DMS153 (cell line): ENCODE measurements at regions not wholly inside any gene's neighbourhood (a gene's known extent, or its start where the extent isn't known, plus 50 kb on each side); places are given as distances from the start of the nearest gene placed in this dataset.
"Not testable (repeated sequence)": the region's sequence is repeated elsewhere in the genome, so short reads cannot be mapped to it uniquely, and the experiment has no call there.

Experiments
- DNase-seq: peaks from one replicate; lab custom pipeline; 2025; lab: John Stamatoyannopoulos, UW

DNA sequence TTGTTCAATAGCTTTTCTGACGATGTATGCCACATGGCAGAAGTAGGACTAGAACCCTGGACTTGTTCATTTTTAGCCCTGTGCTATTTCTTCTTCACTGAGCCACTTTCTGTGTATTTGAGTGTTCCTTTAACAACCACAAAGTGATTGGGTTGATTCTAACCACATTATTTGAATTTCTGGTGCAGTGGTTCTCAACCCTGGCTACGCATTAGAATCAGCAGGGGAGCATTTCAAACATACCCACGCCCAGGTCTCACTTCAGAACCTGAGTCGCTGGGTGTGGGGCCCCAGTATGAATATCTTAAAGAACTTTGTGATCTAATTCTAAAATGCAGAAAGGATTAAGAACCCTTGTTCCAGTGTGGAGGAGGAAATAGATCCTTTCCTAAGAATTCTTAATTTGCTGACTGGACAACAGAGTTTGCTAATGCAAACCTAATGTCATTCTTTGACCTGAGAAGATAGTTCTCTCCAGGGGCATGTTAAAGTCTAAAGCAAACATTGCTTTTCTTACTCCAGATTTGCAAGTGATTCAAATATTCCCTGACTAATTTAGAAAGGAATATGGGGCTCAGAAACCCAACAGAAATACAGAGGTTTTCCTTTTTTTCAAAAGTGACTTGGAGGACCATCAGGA, 75.4 kb upstream of the GDNF start:
- DNase-seq: no peak

DNA sequence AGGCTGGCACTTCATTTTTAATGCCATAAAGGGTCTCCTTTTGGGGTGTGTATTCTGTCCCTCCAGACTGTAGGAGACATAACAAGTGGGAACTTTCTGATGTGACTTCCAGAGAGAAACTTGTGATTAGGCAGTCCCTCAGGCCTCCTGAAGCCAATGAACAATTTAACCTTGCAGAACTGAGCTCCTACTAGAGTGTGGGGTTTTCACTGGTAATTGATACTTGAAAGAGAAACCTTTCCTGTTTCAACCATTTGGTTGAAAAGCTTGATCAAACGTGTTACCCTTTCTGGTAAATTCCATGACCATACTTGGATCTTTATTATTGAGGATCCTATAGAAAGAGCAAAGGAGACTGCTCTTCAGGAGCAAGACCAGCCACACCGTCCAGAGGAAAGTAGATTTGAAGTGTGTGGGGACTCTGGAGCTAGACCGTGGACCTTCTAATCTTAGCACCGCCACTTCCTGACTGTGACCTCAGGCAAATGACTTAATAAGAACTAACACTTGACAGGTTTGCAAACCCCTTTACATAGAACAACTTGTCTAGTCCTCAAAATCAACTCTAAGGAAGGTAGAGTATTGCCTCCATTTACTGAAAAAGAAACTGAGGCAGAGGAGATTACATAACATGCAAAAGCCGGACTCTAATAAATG, 69.9 kb upstream of the GDNF start:
- DNase-seq: not testable (repeated sequence)

DNA sequence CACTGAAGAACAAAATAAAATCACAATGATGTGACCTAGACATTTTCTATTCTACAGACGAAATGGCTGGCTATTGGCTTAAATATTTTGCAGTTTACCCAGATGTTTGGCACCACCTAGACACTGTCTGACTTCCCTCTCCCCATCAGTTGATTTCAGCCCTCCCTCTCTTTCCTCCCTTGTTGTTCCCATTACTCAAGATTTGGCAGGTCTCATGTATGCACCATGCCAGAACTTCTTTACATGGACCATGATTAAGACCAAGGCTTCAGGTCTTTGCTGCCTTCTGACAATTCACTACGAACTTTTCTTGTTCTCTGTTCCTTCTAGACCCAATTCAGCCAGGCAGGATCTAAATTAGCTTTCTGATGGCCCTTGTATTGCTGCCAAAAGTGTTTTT, 66.6 kb upstream of the GDNF start:
- DNase-seq: no peak

DNA sequence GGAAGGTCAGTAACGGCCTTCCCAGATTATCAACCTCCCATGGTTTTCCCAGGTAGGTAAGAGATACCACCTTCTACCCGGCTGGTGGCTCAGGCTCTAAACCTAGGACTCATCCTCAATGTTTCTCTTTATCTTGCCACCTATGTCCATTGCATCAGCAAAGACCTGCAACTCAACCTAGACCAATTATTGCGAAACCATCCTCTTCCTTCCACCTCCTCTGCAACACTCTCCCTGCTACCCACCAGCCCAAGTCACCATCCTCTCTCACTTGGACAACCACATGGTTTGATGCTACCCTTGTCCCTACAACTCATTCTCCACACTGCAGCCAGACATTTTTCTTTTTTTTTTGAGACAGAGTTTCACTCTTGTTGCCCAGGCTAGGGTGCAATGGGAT, 65.4 kb upstream of the GDNF start:
- no peak for DNase-seq

DNA sequence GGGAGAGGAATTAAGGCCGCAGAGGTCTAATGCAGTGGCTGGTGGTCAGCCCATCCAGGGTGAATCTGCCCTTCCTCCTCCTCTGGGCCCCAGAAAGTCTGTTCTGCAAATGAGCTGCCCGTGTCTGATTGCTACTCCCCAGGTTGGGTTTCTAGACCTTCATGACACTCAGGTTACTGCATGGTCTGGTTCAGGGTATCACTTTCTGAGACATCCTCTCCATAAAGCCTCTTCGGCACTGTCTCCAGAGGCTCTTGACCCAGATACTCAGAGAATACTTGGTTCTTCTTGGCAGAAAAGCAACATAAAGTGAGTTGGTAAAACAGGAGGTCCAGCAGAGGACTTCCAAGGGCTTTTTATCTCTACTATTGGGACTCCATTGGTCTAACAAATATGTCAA, 62.5 kb upstream of the GDNF start:
- no peak for DNase-seq

DNA sequence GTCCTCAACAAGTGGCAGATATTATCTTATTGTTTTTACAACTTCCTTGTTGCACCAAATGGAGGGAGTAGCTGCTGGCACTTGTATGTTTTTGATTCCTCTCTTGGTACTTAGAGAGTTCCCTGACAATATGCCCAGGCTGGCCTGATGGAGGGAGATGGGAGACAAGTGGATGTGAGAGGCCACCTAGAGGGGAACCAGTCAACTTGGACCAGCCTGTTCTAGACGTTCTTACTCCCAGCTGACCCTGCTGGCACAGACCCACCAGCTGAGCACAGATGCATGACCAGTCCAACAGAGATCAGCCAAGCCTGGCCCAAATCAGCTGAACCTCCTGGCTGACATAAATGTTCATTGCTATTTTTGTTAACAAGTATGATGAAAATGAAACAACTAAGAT, 60.9 kb upstream of the GDNF start:
- peak; percentile 24 for DNase-seq

DNA sequence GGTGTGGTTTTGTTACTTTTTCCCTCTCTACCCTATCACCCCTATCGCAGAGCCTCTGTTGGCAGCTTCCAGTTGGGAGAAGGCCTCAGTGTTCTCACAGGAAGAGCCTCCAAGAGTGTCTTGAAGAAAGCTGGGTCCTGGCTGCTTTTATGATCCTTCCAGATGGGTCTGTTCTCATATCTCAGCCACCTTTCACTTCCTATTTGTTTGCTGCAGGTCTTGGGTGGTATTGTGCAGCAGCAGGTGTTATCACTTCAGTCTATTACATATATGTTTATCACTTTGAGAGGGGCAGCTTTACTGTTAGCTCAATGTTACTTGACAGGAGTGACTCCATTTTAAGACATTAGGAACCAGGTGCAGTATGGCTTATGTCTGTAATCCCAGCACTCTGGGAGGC, 59.2 kb upstream of the GDNF start:
- no peak for DNase-seq

DNA sequence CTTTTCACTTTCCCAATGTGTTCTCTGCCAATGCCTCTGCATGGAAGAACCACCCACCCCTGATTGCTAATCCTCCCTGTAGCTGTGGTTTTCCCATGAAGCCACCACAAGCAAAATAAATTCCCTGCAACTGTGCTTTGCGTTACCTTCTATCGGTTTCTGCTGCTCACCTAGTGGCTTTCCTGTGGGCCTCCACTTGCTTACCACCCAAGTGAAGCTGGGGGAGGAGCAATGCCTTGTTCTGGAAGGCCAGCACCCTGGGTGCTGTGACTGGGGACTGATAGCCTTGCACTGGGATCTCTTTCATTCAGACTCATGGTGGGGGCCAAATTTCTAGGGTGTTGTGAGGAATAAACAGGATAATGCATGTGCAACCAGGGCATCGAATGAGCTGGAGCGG, 56.3 kb upstream of the GDNF start:
- no peak for DNase-seq

DNA sequence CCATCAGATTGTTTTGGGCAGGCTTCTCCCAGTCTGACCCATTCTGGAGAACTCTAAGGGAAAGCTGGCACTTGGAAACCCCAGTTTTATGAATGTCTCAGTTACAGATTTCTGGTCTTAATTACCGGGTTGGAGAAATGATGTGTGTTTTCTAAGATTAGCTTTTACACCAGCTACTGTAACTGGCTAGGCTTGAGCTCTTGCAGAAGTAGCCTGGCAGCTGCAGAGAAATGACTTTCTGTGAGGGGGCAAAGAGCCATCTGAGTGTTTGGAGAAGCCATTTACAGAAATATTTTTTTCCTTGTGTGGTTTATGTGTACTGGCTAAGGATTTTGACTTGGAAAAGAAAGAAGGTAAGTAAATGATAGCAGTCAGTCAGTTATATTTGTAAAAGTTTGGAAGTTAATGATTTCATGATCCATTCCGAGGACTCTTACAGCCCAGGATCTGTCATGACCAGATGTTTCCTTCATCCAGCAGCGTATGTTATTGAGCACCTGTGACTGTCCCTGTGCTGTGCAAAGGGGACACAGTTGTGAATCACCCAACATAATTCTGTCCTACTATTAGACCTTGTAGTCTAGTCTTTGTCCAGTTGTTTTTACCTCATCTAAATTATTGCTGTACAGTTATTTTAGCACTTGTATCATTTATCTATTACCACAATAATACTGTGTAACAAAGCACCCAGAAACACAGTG, 53.7 kb upstream of the GDNF start:
- DNase-seq: no peak

DNA sequence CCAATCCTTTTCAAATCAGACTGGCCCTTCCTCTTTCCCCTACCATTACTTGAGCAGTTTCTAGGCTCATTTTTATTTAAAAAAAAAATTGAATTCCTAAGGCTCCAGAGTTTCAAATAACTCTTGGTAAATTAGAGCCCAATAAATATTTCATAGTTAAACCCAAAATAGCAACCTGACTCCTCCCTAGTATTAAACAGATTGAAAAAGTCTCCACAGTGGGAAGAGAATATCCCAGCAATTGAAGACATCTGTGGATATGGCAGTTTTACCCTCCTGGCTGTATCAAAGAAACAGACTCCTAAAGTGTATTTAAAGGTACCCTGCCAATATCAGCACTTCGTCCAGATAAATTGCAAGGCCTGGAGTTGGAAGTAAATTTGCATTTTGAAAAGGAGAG, 52.7 kb upstream of the GDNF start:
- DNase-seq: no peak

DNA sequence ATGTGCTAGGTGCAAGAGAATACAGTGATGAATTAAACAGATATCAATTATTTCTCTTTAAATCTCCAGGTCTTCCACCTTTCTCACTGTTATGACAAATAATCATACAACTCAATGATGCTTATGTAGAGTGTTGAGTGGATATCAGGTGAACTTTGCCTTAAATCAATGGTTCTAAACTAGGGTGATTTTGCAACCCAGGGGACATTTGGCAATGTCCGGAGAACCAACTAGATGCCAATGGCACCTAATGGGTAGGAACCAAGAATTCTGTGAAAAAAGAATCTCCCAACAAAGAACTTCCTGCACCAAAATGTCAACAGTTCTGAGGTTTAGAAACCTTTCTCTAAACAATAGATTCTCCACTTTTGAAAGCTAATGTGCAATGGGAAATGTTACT, 52.0 kb upstream of the GDNF start:
- DNase-seq: no peak

DNA sequence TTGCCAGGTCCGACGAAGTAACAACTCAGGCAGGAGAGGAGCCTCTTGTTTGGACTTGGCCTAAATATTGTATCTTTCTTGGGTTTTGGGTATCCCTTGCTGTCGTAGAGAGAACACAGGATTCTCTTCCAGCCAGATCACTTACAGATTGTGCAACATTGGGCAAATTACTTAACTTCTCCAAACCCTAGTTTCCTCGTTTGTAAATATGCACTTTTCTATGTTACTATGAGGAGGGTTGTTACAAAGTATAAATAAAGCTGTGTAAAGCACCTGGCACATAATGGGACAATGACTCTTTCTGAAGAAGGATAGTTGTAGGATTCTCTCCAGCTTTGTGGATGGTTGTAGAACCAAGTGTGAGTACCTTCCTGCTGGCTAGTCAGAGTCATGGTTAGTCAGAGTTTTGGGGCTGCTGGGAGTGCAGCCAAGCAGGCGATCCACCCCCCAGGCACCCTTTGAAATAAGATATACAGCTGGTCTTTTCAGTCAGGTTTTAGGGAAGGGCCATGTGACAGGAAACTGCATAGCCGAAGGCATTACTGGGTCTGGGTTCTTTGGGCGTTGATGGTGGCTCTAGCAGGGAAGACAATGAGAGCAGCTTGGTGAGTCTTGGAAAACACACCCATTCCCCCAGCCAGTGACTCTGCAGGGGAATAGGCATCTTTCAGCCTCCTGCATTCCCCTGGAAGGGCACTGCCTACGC, 49.9 kb upstream of the GDNF start:
- DNase-seq: no peak
